GM12875 (cell line): ENCODE measurements at regions not wholly inside any gene's neighbourhood (a gene's known extent, or its start where the extent isn't known, plus 50 kb on each side); places are given as distances from the start of the nearest gene placed in this dataset.

Experiments
- H3K4me3 ChIP-seq: one replicate; pipeline ENCODE4 v1.5.1; 2011; ENCODE audit warnings: low read depth, low read length, control low read depth
- CTCF ChIP-seq: IDR thresholded peaks from 2 replicates; pipeline ENCODE4 v1.5.1; 2011; ENCODE audit warnings: low read depth, mild to moderate bottlenecking, control low read depth, inconsistent platforms, low read length, moderate library complexity, borderline replicate concordance; ENCODE audit not compliant: insufficient read depth

GRCh38 chr2:198213253-198213652 is 408.9 kb downstream of the PLCL1 start:
- TF ChIP-seq CTCF, result no peak
- no peak overlapping the region for H3K4me3 ChIP-seq

GRCh38 chr2:198211706-198212105 is 407.3 kb downstream of the PLCL1 start:
- no peak overlapping the region for H3K4me3 ChIP-seq
- no peak for TF ChIP-seq CTCF

- no peak for TF ChIP-seq CTCF
Observed at GRCh38 chr2:198203336-198204069, 399.1 kb downstream of the PLCL1 start.

More at GRCh38 chr2:198203336-198204069, 399.1 kb downstream of the PLCL1 start:
- H3K4me3 ChIP-seq, result no peak overlapping the region
